SK-N-SH treated with all-trans-retinoic acid at 6 μM for 48 hours (cell line): ENCODE measurements at regions not wholly inside any gene's neighbourhood (a gene's known extent, or its start where the extent isn't known, plus 50 kb on each side); places are given as distances from the start of the nearest gene placed in this dataset.

Experiments used
- BACH2 ChIP-seq: fragments of 250-450 bp; sonication (Bioruptor Pico); IDR thresholded peaks from 2 replicates; pipeline ENCODE4 v1.9.0; 2021; ENCODE audit warnings: mild to moderate bottlenecking, borderline replicate concordance
- GLIS3 ChIP-seq: fragments of 250-450 bp; sonication (Bioruptor Pico); IDR thresholded peaks from 2 replicates; pipeline ENCODE4 v1.5.0; 2020; ENCODE audit warnings: mild to moderate bottlenecking, moderate library complexity
- PPARA ChIP-seq: fragments of 250-450 bp; sonication (Bioruptor Pico); IDR thresholded peaks from 2 replicates; pipeline ENCODE4 v1.5.0; 2020; ENCODE audit warnings: mild to moderate bottlenecking, borderline replicate concordance
- RARB ChIP-seq: fragments of 250-450 bp; sonication (Bioruptor Pico); IDR thresholded peaks from 2 replicates; pipeline ENCODE4 v1.8.0; 2021; ENCODE audit warnings: mild to moderate bottlenecking, moderate library complexity
- SNAI2 ChIP-seq: fragments of 250-450 bp; sonication (Bioruptor Pico); IDR thresholded peaks from 2 replicates; pipeline ENCODE4 v1.5.0; 2020; ENCODE audit warnings: mild to moderate bottlenecking, moderate library complexity
- ZC3H10 ChIP-seq: fragments of 250-450 bp; sonication (Bioruptor Pico); IDR thresholded peaks from 2 replicates; pipeline ENCODE4 v1.5.1; 2021; ENCODE audit warnings: mild to moderate bottlenecking, moderate library complexity
- TF ChIP-seq, protein P1 (sequence below): fragments of 250-450 bp; sonication (Bioruptor Pico); IDR thresholded peaks from 2 replicates; pipeline ENCODE4 v1.8.0; 2020; ENCODE audit warnings: mild to moderate bottlenecking, moderate library complexity, borderline replicate concordance

GRCh38 chr11:37774441-37774840 lies 1176.4 kb upstream of the RAG2 start:
- no peak for TF ChIP-seq RARB
- TF ChIP-seq, protein P1, sequence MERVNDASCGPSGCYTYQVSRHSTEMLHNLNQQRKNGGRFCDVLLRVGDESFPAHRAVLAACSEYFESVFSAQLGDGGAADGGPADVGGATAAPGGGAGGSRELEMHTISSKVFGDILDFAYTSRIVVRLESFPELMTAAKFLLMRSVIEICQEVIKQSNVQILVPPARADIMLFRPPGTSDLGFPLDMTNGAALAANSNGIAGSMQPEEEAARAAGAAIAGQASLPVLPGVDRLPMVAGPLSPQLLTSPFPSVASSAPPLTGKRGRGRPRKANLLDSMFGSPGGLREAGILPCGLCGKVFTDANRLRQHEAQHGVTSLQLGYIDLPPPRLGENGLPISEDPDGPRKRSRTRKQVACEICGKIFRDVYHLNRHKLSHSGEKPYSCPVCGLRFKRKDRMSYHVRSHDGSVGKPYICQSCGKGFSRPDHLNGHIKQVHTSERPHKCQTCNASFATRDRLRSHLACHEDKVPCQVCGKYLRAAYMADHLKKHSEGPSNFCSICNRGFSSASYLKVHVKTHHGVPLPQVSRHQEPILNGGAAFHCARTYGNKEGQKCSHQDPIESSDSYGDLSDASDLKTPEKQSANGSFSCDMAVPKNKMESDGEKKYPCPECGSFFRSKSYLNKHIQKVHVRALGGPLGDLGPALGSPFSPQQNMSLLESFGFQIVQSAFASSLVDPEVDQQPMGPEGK (CRISPR knock-in tag) = no peak
- TF ChIP-seq BACH2 (CRISPR knock-in tag) = no peak
- TF ChIP-seq SNAI2 = no peak
- TF ChIP-seq GLIS3 (CRISPR knock-in tag) = no peak
- no peak for TF ChIP-seq PPARA
- no peak for TF ChIP-seq ZC3H10 (CRISPR knock-in tag)
